Endothelial cell of umbilical vein (primary cell): ENCODE measurements at regions not wholly inside any gene's neighbourhood (a gene's known extent, or its start where the extent isn't known, plus 50 kb on each side); places are given as distances from the start of the nearest gene placed in this dataset.

Experiments
- CTCF ChIP-seq, 2 donors: IDR thresholded peaks; 1 replicate in 1 of 2; 2 replicates in 1 of 2; pipeline ENCODE4 v1.5.1; 2011; ENCODE audit warnings: low read length in 2 of 2, mild to moderate bottlenecking in 2 of 2, moderate library complexity in 2 of 2, control low read depth in 1 of 2, inconsistent platforms in 1 of 2, low read depth in 1 of 2; ENCODE audit not compliant: insufficient read depth in 1 of 2; ENCODE audit errors: extremely low read depth in 1 of 2
- EZH2 ChIP-seq: IDR thresholded peaks from 2 replicates; pipeline ENCODE4 v1.6.1; 2012; ENCODE audit warnings: borderline replicate concordance, low read depth, mild to moderate bottlenecking, moderate library complexity, low read length, inconsistent platforms; ENCODE audit not compliant: severe bottlenecking
- FOS ChIP-seq: IDR thresholded peaks from 2 replicates; pipeline ENCODE4 v1.6.1; 2011; ENCODE audit warnings: mild to moderate bottlenecking, low read length, moderate library complexity, borderline replicate concordance; ENCODE audit not compliant: insufficient read depth

- TF ChIP-seq EZH2 (no peak), CTCF (IDR thresholded peaks at IDR 0.05; ENCODE audit: extremely low read depth in 1 of 2, insufficient read depth in 1 of 2, low read depth in 1 of 2, low read length in 2 of 2) (no peak), FOS (no peak)
These were observed 428.0 kb upstream of the CAMK1G start for GRCh38 chr1:209155546-209155945.
